Astrocyte (in vitro differentiated cells and primary cell): ENCODE measurements at regions not wholly inside any gene's neighbourhood (a gene's known extent, or its start where the extent isn't known, plus 50 kb on each side); places are given as distances from the start of the nearest gene placed in this dataset.
A peak's percentile ranks its signal among the peaks of the same experiment; 100 is the strongest.

ENCODE experiments used
- DNase-seq: peaks from one replicate; pipeline ENCODE4 v3.0.0-alpha.2; 2010; ENCODE audit warnings: low read depth
- FAIRE-seq: peaks from 2 replicates; lab custom pipeline; 2011; peaks lifted over from hg19 to GRCh38; lab: Jason Lieb, UNC
- H2AFZ ChIP-seq: 2 replicates; pipeline ENCODE4 v1.6.0; 2012; ENCODE audit warnings: low read depth, low read length, inconsistent platforms
- H3K27ac ChIP-seq: 2 replicates; pipeline ENCODE4 v1.5.1; 2011; ENCODE audit warnings: low read depth, low read length, inconsistent platforms
- H3K27me3 ChIP-seq: 2 replicates; pipeline ENCODE4 v1.6.0; 2011; ENCODE audit warnings: low read length, inconsistent platforms; ENCODE audit not compliant: insufficient read depth
- H3K36me3 ChIP-seq: 2 replicates; pipeline ENCODE4 v1.5.1; 2011; ENCODE audit warnings: low read length, inconsistent platforms; ENCODE audit not compliant: insufficient read depth
- H3K4me1 ChIP-seq: 2 replicates; pipeline ENCODE4 v1.5.1; 2011; ENCODE audit warnings: low read length, inconsistent platforms; ENCODE audit not compliant: insufficient read depth
- H3K4me2 ChIP-seq: 2 replicates; pipeline ENCODE4 v1.6.0; 2012; ENCODE audit warnings: low read length, inconsistent platforms
- H3K4me3 ChIP-seq: 2 replicates; pipeline ENCODE4 v1.5.1; 2011; ENCODE audit warnings: low read depth, mild to moderate bottlenecking, low read length, inconsistent platforms; ENCODE audit not compliant: insufficient read depth
- H3K79me2 ChIP-seq: 2 replicates; pipeline ENCODE4 v1.6.0; 2012; ENCODE audit warnings: mild to moderate bottlenecking, low read length, inconsistent platforms; ENCODE audit not compliant: insufficient read depth
- H3K9ac ChIP-seq: 2 replicates; pipeline ENCODE4 v1.6.0; 2012; ENCODE audit warnings: mild to moderate bottlenecking, low read length, inconsistent platforms
- H3K9me3 ChIP-seq: 2 replicates; pipeline ENCODE4 v1.5.1; 2012; ENCODE audit warnings: low read depth, mild to moderate bottlenecking, low read length, inconsistent platforms; ENCODE audit not compliant: insufficient read depth
- H4K20me1 ChIP-seq: 2 replicates; pipeline ENCODE4 v1.6.0; 2012; ENCODE audit warnings: low read length, inconsistent platforms; ENCODE audit not compliant: insufficient read depth
- H3K27ac Mint-ChIP-seq: one replicate; pipeline ENCODE4 v1.8.0; 2021; ENCODE audit warnings: mild to moderate bottlenecking, mixed read lengths; ENCODE audit not compliant: unreplicated experiment
- H3K27me3 Mint-ChIP-seq: one replicate; pipeline ENCODE4 v1.8.0; 2021; ENCODE audit warnings: low read depth, mixed read lengths; ENCODE audit not compliant: unreplicated experiment
- H3K36me3 Mint-ChIP-seq: one replicate; pipeline ENCODE4 v1.8.0; 2021; ENCODE audit warnings: low read depth, mixed read lengths; ENCODE audit not compliant: unreplicated experiment
- H3K4me1 Mint-ChIP-seq: one replicate; pipeline ENCODE4 v1.8.0; 2021; ENCODE audit warnings: low read depth, mixed read lengths; ENCODE audit not compliant: unreplicated experiment
- H3K4me3 Mint-ChIP-seq: one replicate; pipeline ENCODE4 v1.8.0; 2021; ENCODE audit warnings: mild to moderate bottlenecking, moderate library complexity, mixed read lengths; ENCODE audit not compliant: unreplicated experiment
- H3K9me3 Mint-ChIP-seq: one replicate; pipeline ENCODE4 v1.8.0; 2021; ENCODE audit warnings: mild to moderate bottlenecking, mixed read lengths; ENCODE audit not compliant: unreplicated experiment
- CTCF ChIP-seq: IDR thresholded peaks from 2 replicates; pipeline ENCODE4 v1.5.1; 2011; ENCODE audit warnings: low read depth, mild to moderate bottlenecking, inconsistent platforms, low read length, moderate library complexity; ENCODE audit not compliant: insufficient read depth
- EZH2 ChIP-seq: IDR thresholded peaks from 2 replicates; pipeline ENCODE4 v1.6.1; 2012; ENCODE audit warnings: mild to moderate bottlenecking, low read length, inconsistent platforms; ENCODE audit not compliant: insufficient read depth

DNA sequence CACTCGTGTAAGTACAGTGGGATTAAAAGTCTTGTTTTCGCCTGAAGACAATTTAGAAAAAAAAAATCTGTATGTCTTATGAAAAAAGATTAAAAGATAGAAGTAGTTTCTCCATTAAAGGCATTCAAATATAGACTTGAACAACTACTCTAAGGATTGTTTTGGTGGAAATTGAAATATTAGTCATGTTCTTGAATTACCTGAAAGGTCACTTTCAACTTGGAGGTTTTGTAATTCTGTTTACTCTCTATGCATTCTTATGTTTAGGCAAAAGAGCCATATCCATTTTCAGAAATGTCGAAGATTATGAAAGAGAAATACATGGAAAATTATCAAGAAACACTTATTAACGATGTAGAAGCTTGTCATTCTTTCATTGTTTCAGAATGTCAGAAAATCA lies 373.7 kb downstream of the ARL4A start:
- no peaks in the 10 kb centered on the region for H3K27me3 ChIP-seq
- no peaks in the 10 kb centered on the region for H3K9me3 Mint-ChIP-seq
- no peaks in the 10 kb centered on the region for H3K9me3 ChIP-seq
- H4K20me1 ChIP-seq = no peaks in the 10 kb centered on the region
- H3K4me3 ChIP-seq = no peak overlapping the region
- H3K79me2 ChIP-seq = no peaks in the 10 kb centered on the region
- DNase-seq = no peak
- H3K4me1 Mint-ChIP-seq = no peaks in the 10 kb centered on the region
- H3K27me3 Mint-ChIP-seq = no peaks in the 10 kb centered on the region
- H3K27ac ChIP-seq = no peak overlapping the region
- no peaks in the 10 kb centered on the region for H3K4me1 ChIP-seq
- no peak overlapping the region for H3K4me2 ChIP-seq
- no peak for FAIRE-seq
- no peaks in the 10 kb centered on the region for H3K36me3 Mint-ChIP-seq
- no peaks in the 10 kb centered on the region for H3K36me3 ChIP-seq
- H3K9ac ChIP-seq = no peak overlapping the region
- H2AFZ ChIP-seq = no peak overlapping the region
- no peak overlapping the region for H3K4me3 Mint-ChIP-seq
- TF ChIP-seq CTCF = no peak
- TF ChIP-seq EZH2 = no peak
- no peak overlapping the region for H3K27ac Mint-ChIP-seq

DNA sequence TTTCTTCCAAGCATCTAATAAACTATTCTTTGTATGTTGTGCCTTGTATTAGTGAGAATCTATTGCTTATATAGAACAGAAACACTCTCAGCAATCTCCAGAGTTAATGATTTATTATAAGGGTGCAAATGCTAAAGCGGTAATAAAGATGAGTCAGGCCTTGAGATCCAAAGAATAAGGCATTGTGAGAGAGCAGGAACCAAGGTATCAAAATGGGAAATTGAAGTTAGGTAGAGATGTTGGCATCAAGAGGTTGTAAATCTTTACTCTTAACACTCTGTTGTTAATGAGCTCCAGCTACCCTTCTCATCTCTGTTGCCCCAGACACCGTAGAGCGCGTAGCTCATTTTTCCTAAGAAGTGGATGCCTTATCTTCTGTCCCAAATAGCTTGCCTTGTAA lies 375.2 kb downstream of the ARL4A start:
- H3K9ac ChIP-seq = no peak overlapping the region
- no peaks in the 10 kb centered on the region for H3K9me3 ChIP-seq
- Mint-ChIP-seq H3K27me3 (no peaks in the 10 kb centered on the region), H3K4me3 (no peak overlapping the region), H3K36me3 (no peaks in the 10 kb centered on the region), H3K27ac (no peak overlapping the region), H3K9me3 (no peaks in the 10 kb centered on the region), H3K4me1 (no peaks in the 10 kb centered on the region)
- no peaks in the 10 kb centered on the region for H3K27me3 ChIP-seq
- H3K79me2 ChIP-seq = no peaks in the 10 kb centered on the region
- H3K4me2 ChIP-seq = no peak overlapping the region
- no peak overlapping the region for H3K4me3 ChIP-seq
- no peak overlapping the region for H3K27ac ChIP-seq
- no peak for DNase-seq
- TF ChIP-seq EZH2 (no peak), CTCF (no peak)
- no peaks in the 10 kb centered on the region for H3K36me3 ChIP-seq
- no peaks in the 10 kb centered on the region for H3K4me1 ChIP-seq
- FAIRE-seq = no peak
- no peaks in the 10 kb centered on the region for H4K20me1 ChIP-seq
- H2AFZ ChIP-seq = no peak overlapping the region

GRCh38 chr7:13067036-13067435 lies 379.6 kb downstream of the ARL4A start:
- H3K9ac ChIP-seq = no peak overlapping the region
- no peak for FAIRE-seq
- no peak overlapping the region for H3K4me3 ChIP-seq
- H3K27me3 Mint-ChIP-seq = no peaks in the 10 kb centered on the region
- no peaks in the 10 kb centered on the region for H3K4me1 Mint-ChIP-seq
- no peaks in the 10 kb centered on the region for H3K79me2 ChIP-seq
- H3K9me3 ChIP-seq = no peaks in the 10 kb centered on the region
- no peaks in the 10 kb centered on the region for H3K36me3 ChIP-seq
- TF ChIP-seq CTCF = no peak
- TF ChIP-seq EZH2 = no peak
- no peak for DNase-seq
- H3K27me3 ChIP-seq = no peaks in the 10 kb centered on the region
- H3K4me3 Mint-ChIP-seq = no peak overlapping the region
- no peaks in the 10 kb centered on the region for H3K9me3 Mint-ChIP-seq
- no peak overlapping the region for H3K27ac Mint-ChIP-seq
- H3K4me1 ChIP-seq = no peaks in the 10 kb centered on the region
- H3K36me3 Mint-ChIP-seq = no peaks in the 10 kb centered on the region
- H3K4me2 ChIP-seq = no peak overlapping the region
- H2AFZ ChIP-seq = peak overlapping the region; percentile 15
- H4K20me1 ChIP-seq = no peaks in the 10 kb centered on the region
- no peak overlapping the region for H3K27ac ChIP-seq
